CD4-positive, alpha-beta memory T cell (primary cell): ENCODE measurements at regions not wholly inside any gene's neighbourhood (a gene's known extent, or its start where the extent isn't known, plus 50 kb on each side); places are given as distances from the start of the nearest gene placed in this dataset.

Experiments
- CTCF ChIA-PET: fragments of 350-600 bp; sonication (Branson Sonifier 250); formaldehyde crosslinking; loops from one replicate; lab custom pipeline; 2021; ENCODE audit warnings: inconsistent platforms; ENCODE audit not compliant: partially characterized antibody; lab: Charles Lee
- POLR2A ChIA-PET: fragments of 350-600 bp; sonication (Branson Sonifier 250); formaldehyde crosslinking; loops from one replicate; lab custom pipeline; 2021; ENCODE audit not compliant: partially characterized antibody; lab: Charles Lee
- DNase-seq, 5 donors: peaks; one replicate each; pipeline versions ENCODE4 v3.0.0 to v3.0.0-alpha.2; 2020 to 2022; ENCODE audit warnings: mixed read lengths in 1 of 5
- H3K27ac ChIP-seq: one replicate; pipeline ENCODE4 v1.7.0; 2013; ENCODE audit warnings: low read depth, low read length
- H3K27me3 ChIP-seq: 2 replicates; pipeline ENCODE4 v1.7.0; 2013; ENCODE audit warnings: mild to moderate bottlenecking, low read length, moderate library complexity; ENCODE audit not compliant: insufficient read depth
- H3K36me3 ChIP-seq: 2 replicates; pipeline ENCODE4 v1.7.0; 2013; ENCODE audit warnings: mild to moderate bottlenecking, low read length, moderate library complexity; ENCODE audit not compliant: insufficient read depth
- H3K4me1 ChIP-seq: 2 replicates; pipeline ENCODE4 v1.7.0; 2013; ENCODE audit warnings: mild to moderate bottlenecking, low read length, moderate library complexity; ENCODE audit not compliant: insufficient read depth
- H3K4me3 ChIP-seq, 2 donors: one replicate each; pipeline ENCODE4 v1.7.0; 2013; ENCODE audit warnings: low read length in 2 of 2, mild to moderate bottlenecking in 1 of 2
- H3K9me3 ChIP-seq, 2 donors: one replicate each; pipeline ENCODE4 v1.7.0; 2013; ENCODE audit warnings: low read length in 2 of 2, control low read depth in 1 of 2; ENCODE audit not compliant: control insufficient read depth in 1 of 2
- H3K27ac Mint-ChIP-seq, 7 donors: one replicate each; pipeline ENCODE4 v1.8.0; 2020 to 2021; ENCODE audit warnings: mixed read lengths in 7 of 7, mild to moderate bottlenecking in 6 of 7, inconsistent platforms in 3 of 7, moderate library complexity in 3 of 7
- H3K27me3 Mint-ChIP-seq, 2 donors: one replicate each; pipeline ENCODE4 v1.8.0; 2020 to 2021; ENCODE audit warnings: mixed read lengths in 2 of 2
- H3K36me3 Mint-ChIP-seq, 2 donors: one replicate each; pipeline ENCODE4 v1.8.0; 2020 to 2021; ENCODE audit warnings: mixed read lengths in 2 of 2, inconsistent platforms in 1 of 2, mild to moderate bottlenecking in 1 of 2
- H3K4me1 Mint-ChIP-seq, 4 donors: one replicate each; pipeline ENCODE4 v1.8.0; 2020 to 2021; ENCODE audit warnings: mixed read lengths in 4 of 4, mild to moderate bottlenecking in 1 of 4
- H3K4me3 Mint-ChIP-seq, 8 donors: one replicate each; pipeline ENCODE4 v1.8.0; 2020 to 2021; ENCODE audit warnings: mixed read lengths in 8 of 8, mild to moderate bottlenecking in 7 of 8, moderate library complexity in 6 of 8, inconsistent platforms in 3 of 8
- H3K9me3 Mint-ChIP-seq, 8 donors: one replicate each; pipeline ENCODE4 v1.8.0; 2020 to 2021; ENCODE audit warnings: mixed read lengths in 8 of 8, mild to moderate bottlenecking in 5 of 8, inconsistent platforms in 3 of 8, moderate library complexity in 1 of 8
- intact Hi-C: fragments of 100-400 bp; cut with micrococcal nuclease; formaldehyde crosslinking; loops from one replicate; pipeline ENCODE4 v1.15.1; 2023

GRCh38 chrX:123807835-123808416 is 51.9 kb upstream of the XIAP start:
- no peaks in the 10 kb centered on the region for H3K27me3 ChIP-seq
- no peak for DNase-seq
- no peaks in the 10 kb centered on the region for H3K27me3 Mint-ChIP-seq
- peaks cover 7% of the 10 kb centered on the region for H3K4me1 ChIP-seq
- POLR2A ChIA-PET, result no interaction called here
- no peak overlapping the region for H3K4me3 ChIP-seq
- H3K36me3 ChIP-seq, result no peaks in the 10 kb centered on the region
- CTCF ChIA-PET, result no interaction called here
- H3K27ac Mint-ChIP-seq, result no peak overlapping the region
- intact Hi-C loops, result no loop called here
- no peaks in the 10 kb centered on the region for H3K9me3 ChIP-seq
- H3K36me3 Mint-ChIP-seq, result no peaks in the 10 kb centered on the region
- no peak overlapping the region for H3K27ac ChIP-seq
- H3K4me1 Mint-ChIP-seq, result peaks cover 5 to 7% (median 7%) of the 10 kb centered on the region in 4 donors
- no peak overlapping the region for H3K4me3 Mint-ChIP-seq
- H3K9me3 Mint-ChIP-seq, result peaks cover 0 to 2% (median 0%) of the 10 kb centered on the region in 8 donors

GRCh38 chrX:123809854-123810375 is 49.9 kb upstream of the XIAP start:
- Histone ChIP-seq H3K4me3 (no peak overlapping the region), H3K9me3 (no peaks in the 10 kb centered on the region), H3K4me1 (no peaks in the 10 kb centered on the region), H3K27me3 (no peaks in the 10 kb centered on the region), H3K36me3 (no peaks in the 10 kb centered on the region), H3K27ac (no peak overlapping the region)
- Mint-ChIP-seq H3K27me3 (no peaks in the 10 kb centered on the region), H3K4me3 (no peak overlapping the region), H3K27ac (peak overlapping the region in 1 of 7 donors; percentile 3), H3K36me3 (no peaks in the 10 kb centered on the region), H3K9me3 (peaks cover 0 to 2% (median 0%) of the 10 kb centered on the region in 8 donors), H3K4me1 (no peaks in the 10 kb centered on the region)
- CTCF ChIA-PET, result no interaction called here
- intact Hi-C loops, result no loop called here
- POLR2A ChIA-PET, result no interaction called here
- DNase-seq, result no peak
